ENCODE measurements at regions not wholly inside any gene's neighbourhood (a gene's known extent, or its start where the extent isn't known, plus 50 kb on each side); places are given as distances from the start of the nearest gene placed in this dataset.

- H3K9me2 ChIP-seq (ENCODE audit: insufficient read depth), result peaks cover 8% of the 10 kb centered on the region; the same call in 1 of the 2 replicates
- no peak overlapping the region for H3K4me3 Mint-ChIP-seq
- H3K27ac Mint-ChIP-seq, result no peak overlapping the region
- ATAC-seq (no peak), DNase-seq (ENCODE audit: low spot score) (no peak)
- H2AFZ ChIP-seq, result no peak overlapping the region
- peaks cover 6% of the 10 kb centered on the region; the same call in 1 of the 3 replicates for H3K9me3 Mint-ChIP-seq
- H4K20me1 ChIP-seq (replicated peaks; ENCODE audit: insufficient read depth), result no peaks in the 10 kb centered on the region
- no peak overlapping the region for H3K27ac ChIP-seq (ENCODE audit: low read depth)
- H3K36me3 Mint-ChIP-seq (ENCODE audit: low read depth), result no peaks in the 10 kb centered on the region
- H3K27me3 Mint-ChIP-seq (ENCODE audit: insufficient read depth, low read depth, poor library complexity), result no peaks in the 10 kb centered on the region
- no peaks in the 10 kb centered on the region for H3K79me2 ChIP-seq (replicated peaks; ENCODE audit: insufficient read depth)
- H3F3A ChIP-seq (replicated peaks; ENCODE audit: low read depth), result no peaks in the 10 kb centered on the region
- H3K4me1 Mint-ChIP-seq, result no peaks in the 10 kb centered on the region
- H3K4me2 ChIP-seq, result no peak overlapping the region
- TF ChIP-seq CTCF (conservative IDR thresholded peaks at IDR 0.05; ENCODE audit: low read depth in 2 of 2) (no peak), NANOG (IDR thresholded peaks at IDR 0.05; ENCODE audit: borderline replicate concordance) (no peak)
- no peaks in the 10 kb centered on the region for H3K36me3 ChIP-seq (ENCODE audit: insufficient read depth)
- no peaks in the 10 kb centered on the region for H3K27me3 ChIP-seq (ENCODE audit: insufficient read depth)
- H3K4me3 ChIP-seq, result no peak overlapping the region
- H3K4me1 ChIP-seq (ENCODE audit: insufficient read depth), result no peaks in the 10 kb centered on the region
Observed at GRCh38 chr7:34236839-34237492, 331.6 kb downstream of the BMPER start.

GRCh38 chr7:34237493-34237849 is 332.1 kb downstream of the BMPER start:
- DNase-seq (ENCODE audit: low spot score), result no peak
- no peak overlapping the region for H3K4me3 ChIP-seq
- H3K79me2 ChIP-seq (replicated peaks; ENCODE audit: insufficient read depth), result no peaks in the 10 kb centered on the region
- Mint-ChIP-seq H3K27ac (no peak overlapping the region), H3K9me3 (peaks cover 6% of the 10 kb centered on the region; the same call in 1 of the 3 replicates), H3K27me3 (ENCODE audit: insufficient read depth, low read depth, poor library complexity) (no peaks in the 10 kb centered on the region), H3K4me1 (no peaks in the 10 kb centered on the region), H3K36me3 (ENCODE audit: low read depth) (no peaks in the 10 kb centered on the region), H3K4me3 (no peak overlapping the region)
- no peaks in the 10 kb centered on the region for H3K36me3 ChIP-seq (ENCODE audit: insufficient read depth)
- no peaks in the 10 kb centered on the region for H3K4me1 ChIP-seq (ENCODE audit: insufficient read depth)
- ATAC-seq, result no peak
- H3K4me2 ChIP-seq, result no peak overlapping the region
- no peaks in the 10 kb centered on the region for H4K20me1 ChIP-seq (replicated peaks; ENCODE audit: insufficient read depth)
- H3F3A ChIP-seq (replicated peaks; ENCODE audit: low read depth), result no peaks in the 10 kb centered on the region
- no peak overlapping the region for H3K27ac ChIP-seq (ENCODE audit: low read depth)
- TF ChIP-seq EZH2 (IDR thresholded peaks at IDR 0.05; ENCODE audit: low read depth, unreplicated experiment), result no peak
- TF ChIP-seq CTCF (conservative IDR thresholded peaks at IDR 0.05; ENCODE audit: low read depth in 2 of 2), result no peak
- no peak for TF ChIP-seq ZNF331 (CRISPR knock-in tag; IDR thresholded peaks at IDR 0.05; ENCODE audit: low read depth)
- no peak for TF ChIP-seq CREB1 (CRISPR knock-in tag; IDR thresholded peaks at IDR 0.05; ENCODE audit: low read depth)
- no peak for TF ChIP-seq POLR2AphosphoS5 (IDR thresholded peaks at IDR 0.05; ENCODE audit: low read depth)
- TF ChIP-seq ETS1 (IDR thresholded peaks at IDR 0.05), result no peak
- H2AFZ ChIP-seq, result no peak overlapping the region
- H3K9me2 ChIP-seq (ENCODE audit: insufficient read depth), result peaks cover 8% of the 10 kb centered on the region; the same call in 1 of the 2 replicates
- H3K27me3 ChIP-seq (ENCODE audit: insufficient read depth), result no peaks in the 10 kb centered on the region

Data from GM23338 (cell line).